OCI-LY7 (cell line): ENCODE measurements at regions not wholly inside any gene's neighbourhood (a gene's known extent, or its start where the extent isn't known, plus 50 kb on each side); places are given as distances from the start of the nearest gene placed in this dataset.

Source experiments
- BruUV-seq: library from RNA; stranded (reverse); fragments of 400-500 nt; replicated peaks from 2 replicates; lab custom pipeline; 2021; lab: Mats Ljungman, UMichigan
- CTCF ChIA-PET: fragments of 300-600 bp; sonication (Branson Sonifier 250); formaldehyde crosslinking; loops from one replicate; lab custom pipeline; 2022; ENCODE audit warnings: antibody characterized with exemption; ENCODE audit not compliant: unreplicated experiment; lab: Charles Lee
- POLR2A ChIA-PET: fragments of 300-600 bp; sonication (Branson Sonifier 250); formaldehyde crosslinking; loops from one replicate; lab custom pipeline; 2022; ENCODE audit warnings: antibody characterized with exemption; lab: Charles Lee
- DNase-seq: peaks from one replicate; pipeline ENCODE4 v3.0.0-alpha.2; 2015; ENCODE audit warnings: low spot score
- H2AFZ ChIP-seq: fragments of 200-600 bp; sonication (generic), shearing (Covaris generic); 2 replicates; pipeline ENCODE4 v1.6.1; 2014; ENCODE audit warnings: mild to moderate bottlenecking, antibody characterized with exemption, low read length, moderate library complexity
- H3K27ac ChIP-seq: fragments of 200-600 bp; sonication (generic); 2 replicates; pipeline ENCODE4 v1.5.1; 2014; ENCODE audit warnings: mixed run types, low read depth, mild to moderate bottlenecking, moderate library complexity, low read length, inconsistent platforms; ENCODE audit not compliant: poor library complexity, severe bottlenecking
- H3K36me3 ChIP-seq: fragments of 200-600 bp; sonication (generic); 2 replicates; pipeline ENCODE4 v1.6.1; 2014; ENCODE audit warnings: mild to moderate bottlenecking, antibody characterized with exemption, low read length, moderate library complexity, mixed read lengths; ENCODE audit not compliant: insufficient read depth
- H3K4me1 ChIP-seq: fragments of 200-600 bp; sonication (generic); 2 replicates; pipeline ENCODE4 v1.5.1; 2014; ENCODE audit warnings: mild to moderate bottlenecking, low read length; ENCODE audit not compliant: insufficient read depth, poor library complexity, severe bottlenecking
- H3K4me2 ChIP-seq: fragments of 200-600 bp; sonication (generic); 2 replicates; pipeline ENCODE4 v1.6.1; 2014; ENCODE audit warnings: mild to moderate bottlenecking, low read length
- H3K4me3 ChIP-seq: fragments of 200-600 bp; sonication (generic); 2 replicates; pipeline ENCODE4 v1.5.1; 2014; ENCODE audit warnings: mild to moderate bottlenecking, low read depth, low read length; ENCODE audit not compliant: poor library complexity, severe bottlenecking
- H3K79me2 ChIP-seq: fragments of 200-600 bp; sonication (generic); 2 replicates; pipeline ENCODE4 v1.6.1; 2016; ENCODE audit warnings: low read depth, mild to moderate bottlenecking, low read length, moderate library complexity, mixed read lengths; ENCODE audit not compliant: insufficient read depth
- H3K9me2 ChIP-seq: fragments of 200-600 bp; sonication (generic); 2 replicates; pipeline ENCODE4 v1.6.1; 2016; ENCODE audit warnings: mild to moderate bottlenecking, low read length, mixed read lengths; ENCODE audit not compliant: insufficient read depth
- H3K9me3 ChIP-seq: fragments of 200-600 bp; sonication (generic); 2 replicates; pipeline ENCODE4 v1.6.1; 2014; ENCODE audit warnings: mild to moderate bottlenecking, mixed run types, low read length, mixed read lengths
- H4K20me1 ChIP-seq: fragments of 200-600 bp; sonication (generic); 2 replicates; pipeline ENCODE4 v1.6.1; 2014; ENCODE audit warnings: mild to moderate bottlenecking, antibody characterized with exemption, low read length, moderate library complexity, mixed read lengths; ENCODE audit not compliant: insufficient read depth
- EZH2phosphoT487 ChIP-seq: fragments of 200-600 bp; sonication (generic); IDR thresholded peaks from 2 replicates; pipeline ENCODE4 v1.6.1; 2018; ENCODE audit warnings: low read depth, borderline replicate concordance, mild to moderate bottlenecking, mixed run types, antibody characterized with exemption, low read length, moderate library complexity, mixed read lengths
- intact Hi-C: fragments of 100-400 bp; cut with micrococcal nuclease; formaldehyde crosslinking; loops from one replicate; pipeline ENCODE4 v1.10.0; 2022; ENCODE audit not compliant: unreplicated experiment
- TF ChIP-seq, protein P1 (sequence below): fragments of 200-600 bp; sonication (generic); conservative IDR thresholded peaks from 2 replicates; pipeline ENCODE4 v1.5.1; 2014; ENCODE audit warnings: mild to moderate bottlenecking, antibody characterized with exemption, low read length, moderate library complexity, mixed read lengths

DNA sequence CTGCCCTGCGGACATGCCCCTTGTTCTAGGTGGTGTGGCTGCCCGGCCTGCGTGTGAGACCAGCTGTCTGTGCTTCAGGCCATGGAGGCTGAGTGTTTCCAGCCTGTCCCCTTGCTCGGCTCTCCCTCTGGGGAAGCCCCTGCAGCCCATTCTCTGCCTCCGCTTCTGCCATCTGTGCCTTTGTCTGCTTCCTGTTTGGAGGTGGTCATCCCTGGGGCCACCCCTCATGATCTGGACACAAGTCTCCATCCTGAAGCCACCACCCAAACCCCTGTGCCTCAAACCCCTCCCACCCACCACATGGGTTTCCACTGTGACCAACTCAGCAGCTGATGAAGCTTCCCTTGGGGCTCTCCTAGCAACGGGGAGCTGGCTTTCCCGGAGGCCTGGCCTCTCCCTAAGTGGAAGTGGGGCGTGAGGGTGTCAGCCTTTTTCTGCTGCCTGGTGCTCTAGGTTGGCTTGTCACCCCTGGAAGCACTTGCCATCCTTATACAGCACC is 184.9 kb downstream of the SEC14L1 start:
- peaks cover 98% of the 10 kb centered on the region for H3K4me1 ChIP-seq
- no peak for TF ChIP-seq EZH2phosphoT487
- TF ChIP-seq, protein P1, sequence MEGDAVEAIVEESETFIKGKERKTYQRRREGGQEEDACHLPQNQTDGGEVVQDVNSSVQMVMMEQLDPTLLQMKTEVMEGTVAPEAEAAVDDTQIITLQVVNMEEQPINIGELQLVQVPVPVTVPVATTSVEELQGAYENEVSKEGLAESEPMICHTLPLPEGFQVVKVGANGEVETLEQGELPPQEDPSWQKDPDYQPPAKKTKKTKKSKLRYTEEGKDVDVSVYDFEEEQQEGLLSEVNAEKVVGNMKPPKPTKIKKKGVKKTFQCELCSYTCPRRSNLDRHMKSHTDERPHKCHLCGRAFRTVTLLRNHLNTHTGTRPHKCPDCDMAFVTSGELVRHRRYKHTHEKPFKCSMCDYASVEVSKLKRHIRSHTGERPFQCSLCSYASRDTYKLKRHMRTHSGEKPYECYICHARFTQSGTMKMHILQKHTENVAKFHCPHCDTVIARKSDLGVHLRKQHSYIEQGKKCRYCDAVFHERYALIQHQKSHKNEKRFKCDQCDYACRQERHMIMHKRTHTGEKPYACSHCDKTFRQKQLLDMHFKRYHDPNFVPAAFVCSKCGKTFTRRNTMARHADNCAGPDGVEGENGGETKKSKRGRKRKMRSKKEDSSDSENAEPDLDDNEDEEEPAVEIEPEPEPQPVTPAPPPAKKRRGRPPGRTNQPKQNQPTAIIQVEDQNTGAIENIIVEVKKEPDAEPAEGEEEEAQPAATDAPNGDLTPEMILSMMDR, result peak; percentile 12; the same call in 1 of the 2 replicates
- ChIA-PET POLR2A (interaction anchor here (0.5 to 1.2 kb wide), 4 partner anchors 12 to 716 kb away, joined by 3 to 4 read pairs (median 3); no protein-coding TSS in a partner anchor), CTCF (interaction anchor here (0.6 to 1.1 kb wide), 3 partner anchors 75 to 586 kb away, joined by 3 to 5 read pairs (median 4); no protein-coding TSS in a partner anchor)
- H3K36me3 ChIP-seq, result no peaks in the 10 kb centered on the region
- H4K20me1 ChIP-seq, result no peaks in the 10 kb centered on the region
- H3K27ac ChIP-seq, result peak overlapping the region; percentile 85
- H3K4me2 ChIP-seq, result peak overlapping the region; percentile 93
- no TSS peak for BruUV-seq
- peak overlapping the region; percentile 68 for H3K4me3 ChIP-seq
- H2AFZ ChIP-seq, result peak overlapping the region; percentile 19; the same call in 1 of the 2 replicates
- H3K79me2 ChIP-seq, result peaks cover 22% of the 10 kb centered on the region; the same call in 1 of the 2 replicates
- DNase-seq, result peak; percentile 45
- intact Hi-C loops, result loop anchor here (5.0 to 10.0 kb wide), 2 partner anchors 238 to 539 kb away; no protein-coding TSS in a partner anchor
- H3K9me2 ChIP-seq, result no peaks in the 10 kb centered on the region
- H3K9me3 ChIP-seq, result no peaks in the 10 kb centered on the region

DNA sequence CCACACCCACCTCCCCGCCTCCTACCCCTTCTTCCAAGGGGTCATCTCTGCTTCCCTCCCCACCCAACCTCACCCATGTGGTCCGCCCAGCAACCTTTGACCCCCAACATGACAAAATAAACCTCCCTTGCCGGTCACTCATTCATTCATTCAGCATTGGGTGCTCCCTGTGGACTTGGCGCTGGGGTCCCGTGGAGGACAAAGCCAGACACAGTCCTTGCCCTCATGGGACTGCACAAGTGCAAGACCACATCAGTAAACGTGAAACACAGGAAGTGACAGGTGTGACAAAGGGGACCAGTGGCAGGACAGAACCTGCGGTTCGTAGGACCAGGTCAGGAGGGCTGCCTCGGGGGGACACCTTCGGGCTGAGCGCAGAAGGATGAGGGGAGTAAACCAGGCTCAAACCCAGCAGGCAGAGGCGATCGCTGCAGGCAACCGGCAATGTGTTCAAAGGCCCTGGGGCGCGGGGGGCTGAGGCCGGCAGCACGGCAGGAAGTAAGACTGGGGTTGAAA is 185.4 kb downstream of the SEC14L1 start:
- peak overlapping the region; percentile 93 for H3K4me2 ChIP-seq
- peak; percentile 69 for DNase-seq
- H2AFZ ChIP-seq, result peak overlapping the region; percentile 5; the same call in 1 of the 2 replicates
- H3K4me3 ChIP-seq, result peak overlapping the region; percentile 68
- peaks cover 98% of the 10 kb centered on the region for H3K4me1 ChIP-seq
- no peaks in the 10 kb centered on the region for H3K9me3 ChIP-seq
- no TSS peak for BruUV-seq
- ChIA-PET POLR2A (interaction anchor here (0.5 to 1.2 kb wide), 3 partner anchors 12 to 716 kb away, joined by 3 to 4 read pairs (median 3); no protein-coding TSS in a partner anchor), CTCF (interaction anchor here (0.6 to 1.1 kb wide), 2 partner anchors 75 to 587 kb away, joined by 3 to 4 read pairs; no protein-coding TSS in a partner anchor)
- intact Hi-C loops, result loop anchor here (5.0 to 10.0 kb wide), 2 partner anchors 239 to 539 kb away; no protein-coding TSS in a partner anchor
- peak overlapping the region; percentile 85 for H3K27ac ChIP-seq
- H4K20me1 ChIP-seq, result no peaks in the 10 kb centered on the region
- no peaks in the 10 kb centered on the region for H3K9me2 ChIP-seq
- no peak for TF ChIP-seq EZH2phosphoT487
- TF ChIP-seq, protein P1, result no peak
- peaks cover 22% of the 10 kb centered on the region; the same call in 1 of the 2 replicates for H3K79me2 ChIP-seq
- no peaks in the 10 kb centered on the region for H3K36me3 ChIP-seq
